MCF 10A (cell line): ENCODE measurements at regions not wholly inside any gene's neighbourhood (a gene's known extent, or its start where the extent isn't known, plus 50 kb on each side); places are given as distances from the start of the nearest gene placed in this dataset.

Experiments
- BruUV-seq: library from RNA; stranded (reverse); fragments of 400-500 nt; replicated peaks from 2 replicates; lab custom pipeline; 2021; lab: Mats Ljungman, UMichigan
- CTCF ChIA-PET: fragments of 300-600 bp; sonication (Branson Sonifier 250); formaldehyde crosslinking; extraction: SDS; loops from one replicate; lab custom pipeline; 2021; ENCODE audit warnings: antibody characterized with exemption, inconsistent platforms; lab: Yijun Ruan, JAX
- POLR2A ChIA-PET: fragments of 300-600, 350-650 bp; sonication (Branson Sonifier 250); formaldehyde crosslinking; extraction: SDS; loops from one replicate; lab custom pipeline; 2020; ENCODE audit warnings: antibody characterized with exemption, inconsistent platforms; lab: Yijun Ruan, JAX
- DNase-seq: peaks from one replicate; pipeline ENCODE4 v3.0.0-alpha.2; 2018; ENCODE audit not compliant: unreplicated experiment
- H3K27ac Mint-ChIP-seq: one replicate; pipeline ENCODE4 v1.8.0; 2022; ENCODE audit warnings: mild to moderate bottlenecking, low read depth, mixed read lengths; ENCODE audit not compliant: unreplicated experiment
- H3K27me3 Mint-ChIP-seq: one replicate; pipeline ENCODE4 v1.8.0; 2022; ENCODE audit warnings: mixed read lengths; ENCODE audit not compliant: insufficient read depth, unreplicated experiment
- H3K36me3 Mint-ChIP-seq: one replicate; pipeline ENCODE4 v1.8.0; 2022; ENCODE audit warnings: mild to moderate bottlenecking, moderate library complexity, mixed read lengths; ENCODE audit not compliant: insufficient read depth, unreplicated experiment
- H3K4me1 Mint-ChIP-seq: one replicate; pipeline ENCODE4 v1.8.0; 2022; ENCODE audit warnings: mixed read lengths; ENCODE audit not compliant: insufficient read depth, unreplicated experiment
- H3K4me3 Mint-ChIP-seq: one replicate; pipeline ENCODE4 v1.8.0; 2022; ENCODE audit warnings: mild to moderate bottlenecking, moderate library complexity, mixed read lengths; ENCODE audit not compliant: unreplicated experiment
- H3K9me3 Mint-ChIP-seq: one replicate; pipeline ENCODE4 v1.8.0; 2022; ENCODE audit warnings: mixed read lengths; ENCODE audit not compliant: unreplicated experiment
- intact Hi-C: fragments of 100-400 bp; cut with micrococcal nuclease; formaldehyde crosslinking; loops from 2 replicates; pipeline ENCODE4 v1.14.1; 2022
- TF ChIP-seq, protein P1 (sequence below): fragments of 200-600 bp; IDR thresholded peaks from one replicate; pipeline ENCODE4 v1.8.0; 2022; ENCODE audit warnings: antibody characterized with exemption, mild to moderate bottlenecking; ENCODE audit not compliant: unreplicated experiment

DNA sequence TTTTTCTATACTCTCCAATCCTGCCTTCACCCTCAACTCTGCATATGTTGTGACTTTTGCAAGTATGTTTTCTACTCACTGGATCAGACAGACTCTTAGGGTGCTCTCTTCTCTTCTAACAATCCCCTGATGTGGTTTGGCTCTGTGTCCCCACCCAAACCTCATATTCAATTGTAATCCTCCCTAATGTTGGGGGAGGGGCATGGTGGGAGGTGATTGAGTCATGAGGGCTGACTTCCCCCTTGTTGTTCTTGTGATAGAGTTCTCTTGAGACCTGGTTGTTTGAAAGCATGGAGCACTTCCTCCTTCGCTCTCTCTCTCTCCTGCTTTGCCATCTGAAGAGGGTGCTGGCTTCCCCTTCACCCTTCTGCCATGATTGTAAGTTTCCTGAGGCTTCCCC, 148.9 kb upstream of the IGSF21 start:
- no peaks in the 10 kb centered on the region for H3K9me3 Mint-ChIP-seq
- intact Hi-C loops = no loop called here
- no TSS peak for BruUV-seq
- peaks cover 41% of the 10 kb centered on the region for H3K27me3 Mint-ChIP-seq
- no peaks in the 10 kb centered on the region for H3K36me3 Mint-ChIP-seq
- ChIA-PET CTCF (interaction anchor here (0.8 kb wide), 1 partner anchor 11 kb away, joined by 5 read pairs; no protein-coding TSS in a partner anchor), POLR2A (interaction anchor here (0.6 kb wide), 1 partner anchor 25 kb away, joined by 3 read pairs; no protein-coding TSS in a partner anchor)
- DNase-seq = no peak
- H3K4me3 Mint-ChIP-seq = no peak overlapping the region
- H3K27ac Mint-ChIP-seq = no peak overlapping the region
- peaks cover 26% of the 10 kb centered on the region for H3K4me1 Mint-ChIP-seq
- TF ChIP-seq, protein P1, sequence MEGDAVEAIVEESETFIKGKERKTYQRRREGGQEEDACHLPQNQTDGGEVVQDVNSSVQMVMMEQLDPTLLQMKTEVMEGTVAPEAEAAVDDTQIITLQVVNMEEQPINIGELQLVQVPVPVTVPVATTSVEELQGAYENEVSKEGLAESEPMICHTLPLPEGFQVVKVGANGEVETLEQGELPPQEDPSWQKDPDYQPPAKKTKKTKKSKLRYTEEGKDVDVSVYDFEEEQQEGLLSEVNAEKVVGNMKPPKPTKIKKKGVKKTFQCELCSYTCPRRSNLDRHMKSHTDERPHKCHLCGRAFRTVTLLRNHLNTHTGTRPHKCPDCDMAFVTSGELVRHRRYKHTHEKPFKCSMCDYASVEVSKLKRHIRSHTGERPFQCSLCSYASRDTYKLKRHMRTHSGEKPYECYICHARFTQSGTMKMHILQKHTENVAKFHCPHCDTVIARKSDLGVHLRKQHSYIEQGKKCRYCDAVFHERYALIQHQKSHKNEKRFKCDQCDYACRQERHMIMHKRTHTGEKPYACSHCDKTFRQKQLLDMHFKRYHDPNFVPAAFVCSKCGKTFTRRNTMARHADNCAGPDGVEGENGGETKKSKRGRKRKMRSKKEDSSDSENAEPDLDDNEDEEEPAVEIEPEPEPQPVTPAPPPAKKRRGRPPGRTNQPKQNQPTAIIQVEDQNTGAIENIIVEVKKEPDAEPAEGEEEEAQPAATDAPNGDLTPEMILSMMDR = no peak

- CTCF ChIA-PET = no interaction called here
- H3K36me3 Mint-ChIP-seq = no peaks in the 10 kb centered on the region
- peaks cover 70% of the 10 kb centered on the region for H3K27me3 Mint-ChIP-seq
- no peak for DNase-seq
- no peaks in the 10 kb centered on the region for H3K9me3 Mint-ChIP-seq
- TF ChIP-seq, protein P1 = no peak
- H3K4me3 Mint-ChIP-seq = no peak overlapping the region
- POLR2A ChIA-PET = interaction anchor here (0.6 kb wide), 1 partner anchor 11 kb away, joined by 3 read pairs; no protein-coding TSS in a partner anchor
- H3K27ac Mint-ChIP-seq = no peak overlapping the region
- peaks cover 11% of the 10 kb centered on the region for H3K4me1 Mint-ChIP-seq
- BruUV-seq = no TSS peak
- intact Hi-C loops = no loop called here
Observed at GRCh38 chr1:17963513-17963912, 144.1 kb upstream of the IGSF21 start.

DNA sequence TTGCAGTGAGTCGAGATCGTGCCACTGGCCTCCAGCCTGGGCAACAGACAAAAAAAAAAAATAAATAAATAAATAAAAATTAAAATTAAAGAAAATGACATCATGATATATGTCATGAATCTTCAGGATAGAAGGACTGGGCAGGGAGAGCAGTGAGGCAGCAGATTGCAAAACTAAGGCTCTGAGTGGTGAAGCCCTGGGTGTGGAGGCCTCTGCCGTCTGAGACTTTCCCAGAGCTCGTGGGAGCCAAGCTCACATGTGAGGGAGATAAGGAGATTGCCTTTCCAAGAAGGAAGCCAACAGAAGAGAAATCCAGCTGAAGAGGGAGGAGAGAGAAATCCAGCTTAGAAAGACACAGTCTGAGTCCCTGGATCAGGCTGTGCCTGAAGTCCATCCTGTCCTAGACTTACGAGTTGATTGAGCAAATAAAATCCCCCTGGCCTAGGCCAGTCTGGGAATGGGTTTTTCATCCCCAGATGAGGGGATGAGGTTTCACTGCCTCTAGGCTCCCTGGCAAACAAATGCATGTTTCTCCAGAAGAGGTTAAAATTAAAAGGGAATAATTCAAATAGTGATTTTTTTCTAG, 142.0 kb upstream of the IGSF21 start:
- H3K27me3 Mint-ChIP-seq = peaks cover 65% of the 10 kb centered on the region
- no peaks in the 10 kb centered on the region for H3K36me3 Mint-ChIP-seq
- intact Hi-C loops = no loop called here
- BruUV-seq = no TSS peak
- CTCF ChIA-PET = interaction anchor here (0.6 to 0.7 kb wide), 2 partner anchors 463 to 523 kb away, joined by 3 read pairs; no protein-coding TSS in a partner anchor
- no peak overlapping the region for H3K4me3 Mint-ChIP-seq
- DNase-seq = no peak
- TF ChIP-seq, protein P1 = no peak
- H3K27ac Mint-ChIP-seq = no peak overlapping the region
- H3K4me1 Mint-ChIP-seq = peaks cover 2% of the 10 kb centered on the region
- POLR2A ChIA-PET = no interaction called here
- H3K9me3 Mint-ChIP-seq = no peaks in the 10 kb centered on the region

- ChIA-PET CTCF (interaction anchor here (0.7 kb wide), 1 partner anchor 126 kb away, joined by 4 read pairs; no protein-coding TSS in a partner anchor), POLR2A (no interaction called here)
- H3K4me1 Mint-ChIP-seq = no peaks in the 10 kb centered on the region
- DNase-seq = no peak
- H3K4me3 Mint-ChIP-seq = no peak overlapping the region
- H3K27ac Mint-ChIP-seq = no peak overlapping the region
- H3K9me3 Mint-ChIP-seq = no peaks in the 10 kb centered on the region
- TF ChIP-seq, protein P1 = no peak
- BruUV-seq = no TSS peak
- H3K36me3 Mint-ChIP-seq = no peaks in the 10 kb centered on the region
- H3K27me3 Mint-ChIP-seq = peaks cover 57% of the 10 kb centered on the region
- intact Hi-C loops = no loop called here
Observed at GRCh38 chr1:17966341-17966740, 141.3 kb upstream of the IGSF21 start.
